CD4-positive, CD25-positive, alpha-beta regulatory T cell (primary cell): ENCODE measurements at regions not wholly inside any gene's neighbourhood (a gene's known extent, or its start where the extent isn't known, plus 50 kb on each side); places are given as distances from the start of the nearest gene placed in this dataset.
"Not testable (repeated sequence)": the region's sequence is repeated elsewhere in the genome, so short reads cannot be mapped to it uniquely, and the experiment has no call there.

Experiments used
- ATAC-seq, 2 donors: fragments of 150-1000 bp; cut with Tn5 transposase; one replicate each; pipeline ENCODE4 v1.10.0; 2021; ENCODE audit warnings: low read depth in 2 of 2, moderate number of reproducible peaks in 2 of 2, moderate library complexity in 1 of 2
- DNase-seq, 3 donors: peaks; one replicate each; pipeline versions ENCODE4 v3.0.0 to v3.0.0-alpha.2; 2012 to 2022; ENCODE audit warnings: mixed read lengths in 1 of 3
- H3K27ac ChIP-seq: one replicate; pipeline ENCODE4 v1.7.0; 2013; ENCODE audit warnings: mild to moderate bottlenecking, low read length; ENCODE audit not compliant: insufficient read depth, poor library complexity, severe bottlenecking
- H3K27me3 ChIP-seq: one replicate; pipeline ENCODE4 v1.7.0; 2013; ENCODE audit warnings: low read length; ENCODE audit not compliant: control insufficient read depth, insufficient read depth
- H3K36me3 ChIP-seq: one replicate; pipeline ENCODE4 v1.7.0; 2013; ENCODE audit warnings: mild to moderate bottlenecking, low read length, moderate library complexity; ENCODE audit not compliant: control insufficient read depth, insufficient read depth
- H3K4me1 ChIP-seq: 2 replicates; pipeline ENCODE4 v1.7.0; 2013; ENCODE audit warnings: mild to moderate bottlenecking, low read length; ENCODE audit not compliant: insufficient read depth, control insufficient read depth, poor library complexity, severe bottlenecking
- H3K4me3 ChIP-seq: one replicate; pipeline ENCODE4 v1.7.0; 2013; ENCODE audit warnings: low read depth, mild to moderate bottlenecking, low read length, moderate library complexity
- H3K9me3 ChIP-seq, 2 experiments: 1 replicate in 1 of 2; 2 replicates in 1 of 2; pipeline ENCODE4 v1.7.0; 2013; ENCODE audit warnings: low read length in 2 of 2, mild to moderate bottlenecking in 1 of 2, moderate library complexity in 1 of 2; ENCODE audit not compliant: control insufficient read depth in 2 of 2
- H3K27ac Mint-ChIP-seq, 3 donors: one replicate each; pipeline ENCODE4 v1.8.0; 2020 to 2022; ENCODE audit warnings: mild to moderate bottlenecking in 3 of 3, mixed read lengths in 3 of 3, moderate library complexity in 2 of 3
- H3K27me3 Mint-ChIP-seq: one replicate; pipeline ENCODE4 v1.8.0; 2022; ENCODE audit warnings: mild to moderate bottlenecking, mixed read lengths
- H3K36me3 Mint-ChIP-seq: one replicate; pipeline ENCODE4 v1.8.0; 2020; ENCODE audit warnings: mixed read lengths
- H3K4me1 Mint-ChIP-seq, 4 donors: one replicate each; pipeline ENCODE4 v1.8.0; 2020 to 2022; ENCODE audit warnings: mixed read lengths in 4 of 4, mild to moderate bottlenecking in 1 of 4
- H3K4me3 Mint-ChIP-seq, 4 donors: one replicate each; pipeline ENCODE4 v1.8.0; 2020 to 2022; ENCODE audit warnings: mild to moderate bottlenecking in 4 of 4, mixed read lengths in 4 of 4, moderate library complexity in 3 of 4
- H3K9me3 Mint-ChIP-seq, 7 donors: one replicate each; pipeline ENCODE4 v1.8.0; 2020 to 2022; ENCODE audit warnings: mixed read lengths in 7 of 7, mild to moderate bottlenecking in 3 of 7, moderate library complexity in 2 of 7

DNA sequence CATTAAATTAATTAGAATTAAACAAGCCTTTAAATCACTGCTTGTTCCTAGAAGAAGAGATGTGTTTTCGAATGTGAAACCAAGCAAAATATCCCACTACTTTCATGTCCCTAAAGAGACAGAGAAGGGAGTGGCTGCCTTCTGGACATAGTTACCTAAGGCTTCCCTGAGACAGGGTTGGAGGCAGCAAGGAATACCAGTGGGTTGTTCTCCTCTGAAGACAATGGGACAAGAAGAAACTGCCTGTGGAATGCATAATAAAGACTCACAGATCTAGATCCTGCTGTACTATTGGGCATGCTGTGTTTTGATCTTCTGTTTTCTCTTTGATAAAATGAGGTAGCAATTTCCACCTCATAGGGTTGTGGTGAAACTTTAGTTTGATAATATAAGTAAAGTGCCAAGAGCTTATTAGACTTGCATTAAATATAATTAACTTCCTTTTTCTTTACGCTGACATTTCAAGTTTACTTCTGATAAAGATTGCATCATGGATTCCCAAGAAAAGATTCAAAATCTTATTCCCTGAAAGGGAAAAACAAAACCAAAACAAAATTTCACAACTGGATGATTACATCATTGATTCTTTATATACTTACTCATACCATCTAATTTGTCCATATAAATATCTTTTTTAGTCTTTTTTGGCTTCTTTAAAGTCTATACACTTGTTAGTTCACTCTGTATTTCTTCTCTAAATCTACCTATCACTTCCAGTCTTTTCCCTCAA is 621.3 kb downstream of the ETS1 start:
- Mint-ChIP-seq H3K4me1 (no peaks in the 10 kb centered on the region), H3K9me3 (peaks cover 0 to 5% (median 0%) of the 10 kb centered on the region in 7 donors), H3K4me3 (no peak overlapping the region), H3K36me3 (no peaks in the 10 kb centered on the region), H3K27me3 (peaks cover 23% of the 10 kb centered on the region), H3K27ac (no peak overlapping the region)
- Histone ChIP-seq H3K4me1 (no peaks in the 10 kb centered on the region), H3K4me3 (no peak overlapping the region), H3K36me3 (no peaks in the 10 kb centered on the region), H3K9me3 (no peaks in the 10 kb centered on the region), H3K27me3 (peaks cover 6% of the 10 kb centered on the region), H3K27ac (no peak overlapping the region)
- no peak for DNase-seq
- ATAC-seq = no peak

DNA sequence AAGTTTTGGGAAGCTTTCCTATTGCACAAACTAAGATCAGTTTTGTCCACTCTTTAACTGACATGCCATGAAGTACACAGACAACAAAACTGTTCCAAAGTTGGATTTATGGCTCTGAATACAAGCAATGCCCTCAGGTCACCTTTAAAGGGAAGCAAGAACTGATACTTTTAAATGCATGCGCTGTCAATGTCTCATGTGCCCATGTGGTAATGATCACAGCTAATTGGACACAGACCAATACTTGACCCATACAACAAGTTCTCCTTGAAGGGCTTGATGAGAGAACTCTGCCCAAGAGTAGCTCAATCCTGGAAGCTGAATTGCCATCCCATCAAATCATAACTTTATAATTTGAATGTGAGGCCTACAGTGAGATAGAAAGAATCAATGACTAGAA is 624.9 kb downstream of the ETS1 start:
- no peak for DNase-seq
- no peak for ATAC-seq
- Histone ChIP-seq H3K9me3 (no peaks in the 10 kb centered on the region), H3K27ac (no peak overlapping the region), H3K36me3 (no peaks in the 10 kb centered on the region), H3K4me3 (no peak overlapping the region), H3K4me1 (no peaks in the 10 kb centered on the region), H3K27me3 (peaks cover 10% of the 10 kb centered on the region)
- peaks cover 0 to 3% (median 0%) of the 10 kb centered on the region in 7 donors for H3K9me3 Mint-ChIP-seq
- no peaks in the 10 kb centered on the region for H3K36me3 Mint-ChIP-seq
- H3K27ac Mint-ChIP-seq = no peak overlapping the region
- H3K4me1 Mint-ChIP-seq = no peaks in the 10 kb centered on the region
- H3K27me3 Mint-ChIP-seq = peaks cover 15% of the 10 kb centered on the region
- no peak overlapping the region for H3K4me3 Mint-ChIP-seq

DNA sequence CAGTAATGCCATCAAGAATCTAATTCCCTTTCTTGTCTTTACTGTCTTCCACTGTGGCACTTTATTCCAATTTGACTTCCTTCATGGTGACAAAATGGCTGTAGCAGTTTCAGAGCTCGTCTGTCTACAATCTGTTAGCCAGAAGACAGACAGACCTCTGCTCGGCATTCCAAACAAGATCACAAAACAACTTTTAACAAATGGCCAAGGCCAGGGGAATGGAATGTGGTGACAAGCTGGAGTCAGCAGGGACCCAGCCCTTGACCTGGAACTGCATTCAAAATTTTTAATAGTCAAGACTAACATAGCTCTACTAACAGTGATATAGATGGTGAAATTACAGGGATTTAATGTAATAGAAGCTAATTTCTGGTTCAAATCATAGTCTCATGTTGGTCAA is 637.2 kb downstream of the ETS1 start:
- no peak overlapping the region for H3K27ac Mint-ChIP-seq
- no peak overlapping the region for H3K27ac ChIP-seq
- no peaks in the 10 kb centered on the region for H3K4me1 ChIP-seq
- no peaks in the 10 kb centered on the region for H3K36me3 ChIP-seq
- no peak for ATAC-seq
- no peaks in the 10 kb centered on the region for H3K9me3 ChIP-seq
- H3K4me1 Mint-ChIP-seq = no peaks in the 10 kb centered on the region
- no peaks in the 10 kb centered on the region for H3K36me3 Mint-ChIP-seq
- no peak overlapping the region for H3K4me3 ChIP-seq
- no peak for DNase-seq
- peaks cover 0 to 1% (median 0%) of the 10 kb centered on the region in 7 donors for H3K9me3 Mint-ChIP-seq
- no peak overlapping the region for H3K4me3 Mint-ChIP-seq
- peaks cover 4% of the 10 kb centered on the region for H3K27me3 ChIP-seq
- peaks cover 15% of the 10 kb centered on the region for H3K27me3 Mint-ChIP-seq

DNA sequence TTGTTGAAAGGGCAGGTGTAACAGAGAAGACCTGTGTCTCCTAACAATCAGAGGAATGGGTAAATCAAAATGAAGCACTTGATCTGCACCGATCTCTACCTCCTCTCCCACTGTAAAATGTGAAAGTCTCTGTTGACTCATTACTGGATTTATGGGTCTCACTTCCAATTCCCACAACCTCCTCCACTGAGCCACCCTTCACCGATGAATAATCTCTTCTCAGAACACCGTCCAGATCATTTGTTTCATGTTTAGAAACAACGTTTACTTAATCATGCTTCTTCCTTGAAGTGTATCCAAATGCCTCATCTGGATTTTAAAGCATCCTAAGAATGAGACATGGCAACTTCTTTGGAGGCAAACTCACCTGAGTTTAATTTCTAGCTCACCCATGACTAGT is 643.6 kb downstream of the ETS1 start:
- Histone ChIP-seq H3K36me3 (no peaks in the 10 kb centered on the region), H3K4me1 (no peaks in the 10 kb centered on the region), H3K27ac (no peak overlapping the region), H3K9me3 (no peaks in the 10 kb centered on the region), H3K27me3 (peaks cover 2% of the 10 kb centered on the region), H3K4me3 (no peak overlapping the region)
- ATAC-seq (no peak), DNase-seq (no peak)
- Mint-ChIP-seq H3K4me3 (no peak overlapping the region), H3K36me3 (no peaks in the 10 kb centered on the region), H3K27me3 (peaks cover 13% of the 10 kb centered on the region), H3K27ac (no peak overlapping the region), H3K4me1 (no peaks in the 10 kb centered on the region), H3K9me3 (peaks cover 0 to 6% (median 0%) of the 10 kb centered on the region in 7 donors)

DNA sequence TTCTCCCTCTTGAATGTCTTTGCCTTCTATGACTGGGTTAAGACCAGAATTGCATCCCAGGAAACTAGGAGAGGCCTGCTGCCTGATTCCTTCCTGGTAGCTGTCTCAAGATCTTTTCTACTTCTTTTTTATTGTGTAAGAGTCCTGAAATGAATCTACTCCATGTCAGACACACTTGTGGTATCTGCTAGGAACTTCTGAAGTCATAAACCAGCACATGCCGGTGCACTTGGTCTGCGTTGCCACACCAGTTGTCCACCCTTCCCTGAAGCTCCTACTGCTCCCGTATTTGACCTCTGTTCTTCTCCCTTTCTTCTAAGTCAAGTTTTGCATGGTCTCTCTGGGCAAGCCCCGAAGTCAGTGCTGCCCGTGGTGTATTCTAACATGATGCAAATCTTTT is 644.2 kb downstream of the ETS1 start:
- DNase-seq (no peak), ATAC-seq (no peak)
- no peak overlapping the region for H3K27ac ChIP-seq
- H3K36me3 ChIP-seq = no peaks in the 10 kb centered on the region
- H3K4me1 Mint-ChIP-seq = no peaks in the 10 kb centered on the region
- no peaks in the 10 kb centered on the region for H3K9me3 ChIP-seq
- no peak overlapping the region for H3K4me3 Mint-ChIP-seq
- no peaks in the 10 kb centered on the region for H3K4me1 ChIP-seq
- H3K27ac Mint-ChIP-seq = no peak overlapping the region
- H3K4me3 ChIP-seq = no peak overlapping the region
- peaks cover 0 to 6% (median 0%) of the 10 kb centered on the region in 7 donors for H3K9me3 Mint-ChIP-seq
- peaks cover 2% of the 10 kb centered on the region for H3K27me3 ChIP-seq
- H3K36me3 Mint-ChIP-seq = no peaks in the 10 kb centered on the region
- peaks cover 13% of the 10 kb centered on the region for H3K27me3 Mint-ChIP-seq

DNA sequence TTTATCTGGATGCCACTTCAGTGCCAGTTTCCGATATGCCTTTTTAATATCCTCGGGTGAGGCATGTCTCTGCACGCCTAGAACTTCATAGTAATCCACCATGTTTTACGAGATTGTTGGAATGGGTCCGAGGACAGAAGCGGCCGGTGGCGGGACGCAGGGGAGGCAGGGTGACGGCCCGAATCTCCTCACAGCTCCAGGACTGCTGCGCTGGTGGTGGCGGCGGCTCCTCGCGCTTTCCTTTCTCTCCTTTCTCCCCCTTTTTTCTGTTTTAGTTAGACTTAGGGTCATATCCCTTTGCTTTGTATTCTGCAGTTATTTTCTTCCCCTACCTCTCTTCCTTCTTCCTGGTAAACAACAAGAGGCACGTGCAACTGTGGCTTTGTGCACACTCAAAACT is 645.8 kb downstream of the ETS1 start:
- peaks cover 13% of the 10 kb centered on the region for H3K27me3 Mint-ChIP-seq
- not testable (repeated sequence) for H3K9me3 Mint-ChIP-seq, H3K4me3 Mint-ChIP-seq, H3K27me3 ChIP-seq, H3K9me3 ChIP-seq, ATAC-seq, H3K36me3 ChIP-seq, H3K4me1 Mint-ChIP-seq, H3K4me1 ChIP-seq, H3K27ac ChIP-seq, H3K36me3 Mint-ChIP-seq, H3K27ac Mint-ChIP-seq, DNase-seq, H3K4me3 ChIP-seq

DNA sequence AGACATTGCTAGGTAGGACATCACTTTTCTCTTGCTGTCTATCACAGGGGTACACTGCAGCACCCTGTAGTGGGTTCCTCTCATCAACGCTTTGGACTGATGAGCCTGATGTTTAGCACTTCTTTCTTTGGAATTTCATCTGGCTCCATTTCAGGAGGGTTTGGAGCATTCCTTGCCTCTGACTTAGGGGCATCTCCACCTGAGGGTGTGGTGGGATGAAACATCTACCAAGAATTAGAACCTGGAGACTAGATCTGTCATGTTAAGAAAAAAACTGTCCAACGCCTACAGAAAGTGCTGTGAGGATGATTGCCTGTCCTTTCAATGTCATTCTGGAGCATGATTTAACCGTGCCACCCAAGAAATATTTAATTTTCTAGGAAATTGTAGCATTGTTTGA is 648.4 kb downstream of the ETS1 start:
- Histone ChIP-seq H3K9me3 (no peaks in the 10 kb centered on the region), H3K36me3 (no peaks in the 10 kb centered on the region), H3K4me3 (no peak overlapping the region), H3K27ac (no peak overlapping the region), H3K27me3 (peaks cover 2% of the 10 kb centered on the region), H3K4me1 (no peaks in the 10 kb centered on the region)
- Mint-ChIP-seq H3K4me3 (no peak overlapping the region), H3K9me3 (peaks cover 0 to 6% (median 0%) of the 10 kb centered on the region in 7 donors), H3K27me3 (peaks cover 16% of the 10 kb centered on the region), H3K4me1 (no peaks in the 10 kb centered on the region), H3K36me3 (no peaks in the 10 kb centered on the region), H3K27ac (no peak overlapping the region)
- no peak for ATAC-seq
- DNase-seq = no peak

DNA sequence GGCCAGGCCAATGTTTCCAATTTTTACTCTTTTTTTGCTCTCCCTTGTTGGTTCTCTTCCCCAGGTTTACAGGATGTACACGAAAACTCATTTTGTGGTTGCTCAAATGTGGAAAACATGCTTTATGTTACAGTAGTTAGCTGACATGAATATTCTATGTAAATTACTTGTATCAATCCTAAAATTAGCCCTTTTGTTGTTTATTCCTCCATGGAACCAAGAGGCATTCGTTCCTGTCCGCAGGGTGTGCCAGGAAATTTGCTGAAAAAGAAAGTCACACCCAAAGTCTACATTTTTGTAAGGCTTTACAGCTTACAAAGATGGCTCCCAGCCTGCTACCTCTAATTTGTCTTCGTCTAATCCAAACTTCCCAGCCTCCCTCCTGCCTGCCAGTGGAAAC is 652.3 kb downstream of the ETS1 start:
- no peak for DNase-seq
- ATAC-seq = no peak
- no peak overlapping the region for H3K27ac ChIP-seq
- no peaks in the 10 kb centered on the region for H3K4me1 ChIP-seq
- H3K4me1 Mint-ChIP-seq = no peaks in the 10 kb centered on the region
- no peak overlapping the region for H3K4me3 ChIP-seq
- H3K4me3 Mint-ChIP-seq = no peak overlapping the region
- no peak overlapping the region for H3K27ac Mint-ChIP-seq
- no peaks in the 10 kb centered on the region for H3K9me3 ChIP-seq
- H3K27me3 Mint-ChIP-seq = peaks cover 6% of the 10 kb centered on the region
- no peaks in the 10 kb centered on the region for H3K36me3 ChIP-seq
- peaks cover 2% of the 10 kb centered on the region for H3K27me3 ChIP-seq
- no peaks in the 10 kb centered on the region for H3K36me3 Mint-ChIP-seq
- no peaks in the 10 kb centered on the region for H3K9me3 Mint-ChIP-seq
